Left lung (tissue), 4 donors: ENCODE measurements at regions not wholly inside any gene's neighbourhood (a gene's known extent, or its start where the extent isn't known, plus 50 kb on each side); places are given as distances from the start of the nearest gene placed in this dataset.
"Not testable (repeated sequence)": the region's sequence is repeated elsewhere in the genome, so short reads cannot be mapped to it uniquely, and the experiment has no call there.

Experiments
- ATAC-seq: fragments of 200-7000 bp; cut with Tn5 transposase; one replicate; pipeline ENCODE4 v1.9.1; 2020; ENCODE audit warnings: moderate library complexity
- DNase-seq, 4 donors: peaks; one replicate each; pipeline ENCODE4 v3.0.0-alpha.2; 2013 to 2020
- H3K27ac ChIP-seq, 2 donors: fragments of 200-600 bp; sonication (generic) in 1 of 2; one replicate each; pipeline versions ENCODE4 v1.5.0 to v1.8.0; 2020 to 2021
- H3K27me3 ChIP-seq, 2 donors: fragments of 200-600 bp; sonication (generic) in 1 of 2; one replicate each; pipeline versions ENCODE4 v1.5.0 to v1.8.0; 2020 to 2021
- H3K36me3 ChIP-seq, 2 donors: fragments of 200-600 bp; sonication (generic) in 1 of 2; one replicate each; pipeline versions ENCODE4 v1.5.0 to v1.8.0; 2020 to 2021
- H3K4me1 ChIP-seq, 2 donors: fragments of 200-600 bp; one replicate each; pipeline ENCODE4 v1.8.0; 2021
- H3K4me3 ChIP-seq, 2 donors: fragments of 200-600 bp; sonication (generic) in 1 of 2; one replicate each; pipeline versions ENCODE4 v1.5.0 to v1.8.0; 2020 to 2021; ENCODE audit warnings: mild to moderate bottlenecking in 1 of 2
- H3K9me3 ChIP-seq, 2 donors: fragments of 200-600 bp; sonication (generic) in 1 of 2; one replicate each; pipeline versions ENCODE4 v1.5.0 to v1.8.0; 2020 to 2021
- CTCF ChIP-seq, 2 donors: fragments of 200-600 bp; sonication (generic) in 1 of 2; IDR thresholded peaks; one replicate each; pipeline versions ENCODE4 v1.5.0 to v1.8.0; 2021; ENCODE audit warnings: antibody characterized with exemption in 2 of 2
- intact Hi-C, 2 donors: fragments of 100-400 bp; cut with DNase I; formaldehyde crosslinking; loops; one replicate each; pipeline versions ENCODE4 v1.11.2 to v1.14.2; 2022
- donor health status: DM: no; HTN: yes; CAD: no.
- donor health status: DM: no; HTN: no; CAD: no.

GRCh38 chr2:95722131-95722697 lies 130.4 kb downstream of the TRIM43 start:
- intact Hi-C loops: no loop called here

GRCh38 chr2:95723627-95724210 lies 131.9 kb downstream of the TRIM43 start:
- H3K9me3 ChIP-seq, DNase-seq, H3K4me3 ChIP-seq, H3K4me1 ChIP-seq, H3K36me3 ChIP-seq, intact Hi-C loops, ATAC-seq, H3K27me3 ChIP-seq, H3K27ac ChIP-seq: not testable (repeated sequence)

More at GRCh38 chr2:95722131-95722697, 130.4 kb downstream of the TRIM43 start:
- H3K4me1 ChIP-seq: no peaks in the 10 kb centered on the region
- H3K27me3 ChIP-seq: no peaks in the 10 kb centered on the region
- H3K9me3 ChIP-seq: no peaks in the 10 kb centered on the region
- ATAC-seq: no peak
- no peak overlapping the region for H3K4me3 ChIP-seq
- no peak overlapping the region for H3K27ac ChIP-seq
- no peak for TF ChIP-seq CTCF (IDR thresholded peaks at IDR 0.05)
- no peak for DNase-seq
- no peaks in the 10 kb centered on the region for H3K36me3 ChIP-seq

GRCh38 chr2:95725191-95725590 lies 133.4 kb downstream of the TRIM43 start:
- H3K4me1 ChIP-seq, H3K27me3 ChIP-seq, H3K9me3 ChIP-seq, H3K36me3 ChIP-seq, intact Hi-C loops, H3K27ac ChIP-seq, H3K4me3 ChIP-seq, DNase-seq, ATAC-seq: not testable (repeated sequence)

- H3K36me3 ChIP-seq, H3K9me3 ChIP-seq, H3K27me3 ChIP-seq, H3K27ac ChIP-seq, intact Hi-C loops, H3K4me3 ChIP-seq, DNase-seq, H3K4me1 ChIP-seq, ATAC-seq: not testable (repeated sequence)
These were observed 133.9 kb downstream of the TRIM43 start for GRCh38 chr2:95725677-95726076.

DNA sequence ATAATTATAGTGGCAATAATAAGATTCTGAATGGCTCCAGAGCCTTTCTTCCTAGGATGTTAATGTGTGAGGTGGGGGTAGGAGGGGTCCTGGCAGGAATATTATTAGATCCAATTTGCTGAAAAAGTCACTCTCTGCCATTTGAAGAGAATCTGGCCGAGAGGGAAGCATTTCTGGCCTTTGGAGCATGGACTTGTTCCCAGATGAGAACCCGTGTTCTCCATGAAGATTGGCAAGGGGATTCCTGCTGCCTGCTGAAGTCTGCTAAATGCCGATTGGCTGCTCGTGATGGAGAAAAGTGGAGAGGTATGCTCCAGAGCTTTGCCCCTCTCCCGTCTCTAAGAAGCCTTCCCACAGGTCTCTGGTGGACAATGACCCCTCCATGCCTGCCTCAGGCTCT lies 135.6 kb downstream of the TRIM43 start:
- H3K4me1 ChIP-seq, H3K4me3 ChIP-seq, ATAC-seq, H3K36me3 ChIP-seq, H3K27me3 ChIP-seq, H3K27ac ChIP-seq, H3K9me3 ChIP-seq, intact Hi-C loops, DNase-seq: not testable (repeated sequence)

DNA sequence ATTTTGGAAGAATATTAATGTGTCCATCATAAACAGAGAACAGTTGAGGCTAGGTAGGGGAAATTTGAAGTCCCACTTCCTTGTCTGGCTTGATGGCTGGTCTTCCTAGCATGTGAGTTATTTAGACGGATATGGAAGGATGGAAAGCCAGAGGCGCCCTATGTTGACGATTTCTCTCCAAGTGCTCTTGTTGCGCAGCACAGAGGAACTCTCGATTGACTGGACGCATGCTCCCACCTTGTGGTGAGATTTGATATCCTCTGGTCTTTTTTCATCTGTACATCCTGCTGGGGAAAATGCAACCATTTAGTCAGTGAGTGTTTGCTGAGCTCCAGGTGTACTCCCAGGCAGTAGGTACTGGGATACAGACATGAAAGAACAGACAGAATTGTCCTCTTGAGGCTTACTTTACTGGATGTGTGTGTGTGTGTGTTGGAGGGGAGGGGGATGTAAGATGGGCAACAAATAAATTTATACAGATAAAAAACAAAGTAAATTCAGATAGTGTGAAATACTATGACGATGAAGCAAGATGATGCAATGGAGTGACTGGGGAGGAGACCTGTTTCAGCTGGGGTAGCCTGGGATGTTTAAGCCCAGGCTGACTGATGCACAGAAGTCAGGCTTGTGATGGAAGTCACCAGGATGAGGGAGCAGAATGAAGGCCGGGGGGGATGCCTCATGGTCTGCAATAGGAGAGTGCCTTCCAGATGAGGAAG lies 137.2 kb downstream of the TRIM43 start:
- intact Hi-C loops: no loop called here
- ATAC-seq (peak; percentile 100), DNase-seq (peak in 3 of 4 donors; percentile 54 to 87 (median 59))
- Histone ChIP-seq H3K4me1 (no peaks in the 10 kb centered on the region), H3K36me3 (no peaks in the 10 kb centered on the region), H3K4me3 (no peak overlapping the region), H3K9me3 (no peaks in the 10 kb centered on the region), H3K27ac (no peak overlapping the region), H3K27me3 (no peaks in the 10 kb centered on the region)
- peak; percentile 45 to 47 for TF ChIP-seq CTCF (IDR thresholded peaks at IDR 0.05)

- Histone ChIP-seq H3K27me3 (no peaks in the 10 kb centered on the region), H3K4me3 (no peak overlapping the region), H3K4me1 (no peaks in the 10 kb centered on the region), H3K36me3 (no peaks in the 10 kb centered on the region), H3K27ac (no peak overlapping the region), H3K9me3 (no peaks in the 10 kb centered on the region)
- DNase-seq (no peak), ATAC-seq (no peak)
- TF ChIP-seq CTCF (IDR thresholded peaks at IDR 0.05): no peak
- intact Hi-C loops: no loop called here
These were observed 137.8 kb downstream of the TRIM43 start for GRCh38 chr2:95729597-95729955.
